PC-9 (cell line): ENCODE measurements at regions not wholly inside any gene's neighbourhood (a gene's known extent, or its start where the extent isn't known, plus 50 kb on each side); places are given as distances from the start of the nearest gene placed in this dataset.

ENCODE experiments used
- BruUV-seq: library from RNA; stranded (reverse); fragments of 400-500 nt; replicated peaks from 2 replicates; lab custom pipeline; 2021; lab: Mats Ljungman, UMichigan
- CTCF ChIA-PET: fragments of 300-600 bp; sonication (Branson Sonifier 250); formaldehyde crosslinking; loops from one replicate; lab custom pipeline; 2022; ENCODE audit warnings: antibody characterized with exemption; lab: Charles Lee
- POLR2A ChIA-PET: fragments of 300-600 bp; sonication (Branson Sonifier 250); formaldehyde crosslinking; loops from one replicate; lab custom pipeline; 2022; ENCODE audit warnings: antibody characterized with exemption; ENCODE audit not compliant: unreplicated experiment; lab: Charles Lee
- DNase-seq, 2 experiments: peaks; one replicate each; pipeline versions ENCODE4 v3.0.0 to v3.0.0-alpha.2; 2015 to 2022; ENCODE audit warnings: mixed read lengths in 1 of 2
- H2AFZ ChIP-seq: fragments of 200-600 bp; sonication (generic); 2 replicates; pipeline ENCODE4 v1.8.1; 2017; ENCODE audit warnings: antibody characterized with exemption
- H3F3A ChIP-seq: fragments of 200-600 bp; sonication (generic); 2 replicates; pipeline ENCODE4 v1.8.1; 2017; ENCODE audit warnings: antibody characterized with exemption, mild to moderate bottlenecking, low read depth; ENCODE audit not compliant: insufficient read depth
- H3K27ac ChIP-seq: fragments of 200-600 bp; sonication (generic); 2 replicates; pipeline ENCODE4 v1.6.1; 2016; ENCODE audit warnings: mixed run types
- H3K27me3 ChIP-seq: fragments of 200-600 bp; sonication (generic); 2 replicates; pipeline ENCODE4 v1.6.1; 2016; ENCODE audit warnings: low read depth, mixed run types; ENCODE audit not compliant: insufficient read depth
- H3K36me3 ChIP-seq: fragments of 200-600 bp; sonication (generic); 2 replicates; pipeline ENCODE4 v1.6.1; 2016; ENCODE audit warnings: low read depth, mixed run types
- H3K4me1 ChIP-seq: fragments of 200-600 bp; sonication (generic); replicated peaks from 2 replicates; pipeline ENCODE4 v1.6.1; 2016; ENCODE audit warnings: mixed run types; ENCODE audit not compliant: insufficient read depth
- H3K4me2 ChIP-seq: fragments of 200-600 bp; sonication (generic); 2 replicates; pipeline ENCODE4 v1.6.1; 2017; ENCODE audit warnings: mixed run types
- H3K4me3 ChIP-seq: fragments of 200-600 bp; sonication (generic); 2 replicates; pipeline ENCODE4 v1.6.1; 2016; ENCODE audit warnings: mixed run types
- H3K79me2 ChIP-seq: fragments of 200-600 bp; sonication (generic); 2 replicates; pipeline ENCODE4 v1.6.1; 2017; ENCODE audit warnings: low read depth, mixed run types
- H3K9me2 ChIP-seq: fragments of 200-600 bp; sonication (generic); 2 replicates; pipeline ENCODE4 v1.8.1; 2017; ENCODE audit warnings: mild to moderate bottlenecking; ENCODE audit not compliant: insufficient read depth
- H3K9me3 ChIP-seq: fragments of 200-600 bp; sonication (generic); 2 replicates; pipeline ENCODE4 v1.8.1; 2016; ENCODE audit warnings: low read depth; ENCODE audit not compliant: insufficient read depth
- H4K20me1 ChIP-seq: fragments of 200-600 bp; sonication (generic); 2 replicates; pipeline ENCODE4 v1.8.1; 2017; ENCODE audit not compliant: insufficient read depth
- CTCF ChIP-seq: fragments of 200-600 bp; sonication (generic); conservative IDR thresholded peaks from 2 replicates; pipeline ENCODE4 v1.6.1; 2017; ENCODE audit warnings: mixed run types, antibody characterized with exemption, mild to moderate bottlenecking, moderate library complexity
- EZH2 ChIP-seq: fragments of 200-600 bp; sonication (generic); IDR thresholded peaks from 2 replicates; pipeline ENCODE4 v1.8.0; 2017; ENCODE audit warnings: antibody characterized with exemption, low read depth
- intact Hi-C: fragments of 100-400 bp; cut with micrococcal nuclease; formaldehyde crosslinking; loops from one replicate; pipeline ENCODE4 v1.10.0; 2022; ENCODE audit not compliant: unreplicated experiment

GRCh38 chr14:29045237-29045636 is 278.6 kb downstream of the FOXG1 start:
- Histone ChIP-seq H2AFZ (no peak overlapping the region), H3K4me1 (no peaks in the 10 kb centered on the region), H3K9me2 (no peaks in the 10 kb centered on the region), H3K9me3 (no peaks in the 10 kb centered on the region; the same call in 1 of the 2 replicates), H3K27ac (no peak overlapping the region), H3K36me3 (no peaks in the 10 kb centered on the region), H3K79me2 (no peaks in the 10 kb centered on the region), H3F3A (no peaks in the 10 kb centered on the region), H4K20me1 (no peaks in the 10 kb centered on the region), H3K4me3 (no peak overlapping the region), H3K4me2 (no peak overlapping the region), H3K27me3 (no peaks in the 10 kb centered on the region)
- no peak for DNase-seq
- no TSS peak for BruUV-seq
- CTCF ChIA-PET = no interaction called here
- TF ChIP-seq CTCF = no peak
- no peak for TF ChIP-seq EZH2
- intact Hi-C loops = no loop called here
- POLR2A ChIA-PET = no interaction called here

- H3K9me3 ChIP-seq = no peaks in the 10 kb centered on the region; the same call in 1 of the 2 replicates
- no peak for TF ChIP-seq CTCF
- TF ChIP-seq EZH2 = no peak
- H3F3A ChIP-seq = no peaks in the 10 kb centered on the region
- no peak overlapping the region for H3K4me3 ChIP-seq
- no peaks in the 10 kb centered on the region for H4K20me1 ChIP-seq
- POLR2A ChIA-PET = no interaction called here
- no peaks in the 10 kb centered on the region for H3K36me3 ChIP-seq
- no peak overlapping the region for H3K27ac ChIP-seq
- no peak overlapping the region for H3K4me2 ChIP-seq
- no peaks in the 10 kb centered on the region for H3K79me2 ChIP-seq
- no peaks in the 10 kb centered on the region for H3K27me3 ChIP-seq
- no peaks in the 10 kb centered on the region for H3K9me2 ChIP-seq
- DNase-seq = no peak
- intact Hi-C loops = no loop called here
- CTCF ChIA-PET = interaction anchor here (0.6 kb wide), 1 partner anchor 704 kb away, joined by 6 read pairs; no protein-coding TSS in a partner anchor
- no peaks in the 10 kb centered on the region for H3K4me1 ChIP-seq
- BruUV-seq = no TSS peak
- H2AFZ ChIP-seq = no peak overlapping the region
Measured at GRCh38 chr14:29054119-29054518, 287.5 kb downstream of the FOXG1 start.

DNA sequence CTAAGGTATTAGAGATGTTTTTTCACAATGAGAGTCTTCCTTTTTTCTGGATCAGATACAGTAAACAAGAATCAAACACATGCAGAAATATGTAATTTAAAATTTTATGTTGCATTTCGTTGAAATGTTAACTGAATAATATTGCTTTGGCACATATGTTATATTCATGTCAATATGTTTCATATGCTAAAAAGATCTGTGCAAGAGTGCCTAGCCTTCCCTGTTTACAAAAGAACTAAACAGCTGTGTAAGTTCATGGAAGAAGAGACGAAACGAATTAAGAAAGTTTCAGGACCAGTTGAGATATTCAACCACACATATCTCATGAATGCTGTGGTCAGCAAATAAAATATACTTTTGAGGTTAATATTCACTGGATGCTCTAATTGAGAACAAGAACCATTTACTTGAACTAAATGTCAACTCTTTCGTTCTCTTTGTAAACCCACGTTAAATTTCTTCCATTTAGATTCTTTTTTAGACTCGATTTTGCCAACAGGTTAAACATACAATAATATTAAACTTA is 289.5 kb downstream of the FOXG1 start:
- BruUV-seq = no TSS peak
- Histone ChIP-seq H3K4me1 (no peaks in the 10 kb centered on the region), H3K9me2 (no peaks in the 10 kb centered on the region), H3K27me3 (no peaks in the 10 kb centered on the region), H2AFZ (no peak overlapping the region), H3K4me2 (no peak overlapping the region), H3K9me3 (no peaks in the 10 kb centered on the region), H3K4me3 (no peak overlapping the region), H3F3A (no peaks in the 10 kb centered on the region), H3K79me2 (no peaks in the 10 kb centered on the region), H3K27ac (no peak overlapping the region), H4K20me1 (no peaks in the 10 kb centered on the region), H3K36me3 (no peaks in the 10 kb centered on the region)
- DNase-seq = no peak
- TF ChIP-seq CTCF (no peak), EZH2 (no peak)
- intact Hi-C loops = no loop called here
- ChIA-PET CTCF (no interaction called here), POLR2A (no interaction called here)
